Ishikawa (cell line): ENCODE measurements at regions not wholly inside any gene's neighbourhood (a gene's known extent, or its start where the extent isn't known, plus 50 kb on each side); places are given as distances from the start of the nearest gene placed in this dataset.

Source experiments
- CEBPB ChIP-seq: IDR thresholded peaks from 2 replicates; pipeline ENCODE4 v1.6.1; 2012
- CREB1 ChIP-seq: IDR thresholded peaks from 2 replicates; pipeline ENCODE4 v1.6.1; 2012; ENCODE audit warnings: low read depth
- EGR1 ChIP-seq: IDR thresholded peaks from 2 replicates; pipeline ENCODE4 v1.6.1; 2012
- EP300 ChIP-seq: IDR thresholded peaks from 2 replicates; pipeline ENCODE4 v1.6.1; 2012; ENCODE audit warnings: borderline replicate concordance
- FOXM1 ChIP-seq: IDR thresholded peaks from 2 replicates; pipeline ENCODE4 v1.6.1; 2012; ENCODE audit warnings: low read depth, borderline replicate concordance
- NFIC ChIP-seq: IDR thresholded peaks from 2 replicates; pipeline ENCODE4 v1.6.1; 2012
- RAD21 ChIP-seq: IDR thresholded peaks from 2 replicates; pipeline ENCODE4 v1.6.1; 2012; ENCODE audit warnings: low read depth
- TAF1 ChIP-seq: IDR thresholded peaks from 2 replicates; pipeline ENCODE4 v1.6.1; 2012; ENCODE audit warnings: low read depth, mild to moderate bottlenecking
- TCF12 ChIP-seq: IDR thresholded peaks from 2 replicates; pipeline ENCODE4 v1.6.1; 2012; ENCODE audit warnings: low read depth
- TEAD4 ChIP-seq: IDR thresholded peaks from 2 replicates; pipeline ENCODE4 v1.6.1; 2012
- YY1 ChIP-seq: IDR thresholded peaks from 2 replicates; pipeline ENCODE4 v1.6.1; 2012; ENCODE audit warnings: low read depth
- ZBTB7A ChIP-seq: IDR thresholded peaks from 2 replicates; pipeline ENCODE4 v1.6.1; 2012; ENCODE audit warnings: low read depth
- TF ChIP-seq, protein P1 (sequence below): IDR thresholded peaks from 2 replicates; pipeline ENCODE4 v1.6.1; 2012; ENCODE audit warnings: low read depth, mild to moderate bottlenecking
- TF ChIP-seq, protein P2 (sequence below): IDR thresholded peaks from 2 replicates; pipeline ENCODE4 v1.6.1; 2012
- TF ChIP-seq, protein P3 (sequence below): IDR thresholded peaks from 2 replicates; pipeline ENCODE4 v1.6.1; 2012

DNA sequence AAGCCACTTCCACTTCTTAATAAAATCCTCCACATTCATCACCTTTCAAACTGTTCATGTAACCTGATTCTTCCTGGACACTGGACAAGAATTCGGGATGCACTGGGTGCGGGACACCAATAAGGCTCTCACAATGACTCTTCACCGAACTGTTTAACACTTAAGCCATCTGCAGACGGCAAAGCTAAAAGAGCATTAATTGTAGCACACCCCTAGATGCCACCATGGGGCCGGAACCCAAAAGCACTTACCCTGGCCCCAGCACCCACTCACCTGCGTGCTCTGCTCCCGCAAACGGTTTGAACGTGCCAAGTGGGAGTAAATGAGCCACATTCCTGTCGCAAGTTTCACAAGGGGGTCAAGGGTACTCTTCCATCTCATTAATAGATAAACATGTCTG, 254.3 kb upstream of the PRR20A start:
- TF ChIP-seq NFIC (no peak), YY1 (no peak), FOXM1 (no peak), RAD21 (no peak), EP300 (no peak)

DNA sequence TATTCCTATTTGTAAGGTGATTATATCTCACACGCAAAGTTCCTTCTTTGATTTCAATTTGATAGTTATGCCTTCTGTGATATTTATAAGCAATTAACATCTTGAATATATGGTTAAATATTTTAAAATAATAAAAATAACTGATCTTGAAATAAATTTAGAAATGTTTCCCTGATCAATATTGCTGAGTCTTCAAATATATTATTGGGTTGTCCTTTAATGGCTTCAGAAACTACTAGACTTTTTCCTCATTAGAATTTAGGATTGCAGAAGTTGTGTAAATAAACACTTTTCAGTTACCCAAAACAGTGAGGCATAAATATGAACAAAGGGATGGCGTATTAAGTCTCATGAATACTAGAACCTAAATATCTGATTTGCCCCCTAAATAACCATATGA, 252.3 kb upstream of the PRR20A start:
- TF ChIP-seq EGR1 (no peak), TCF12 (no peak), YY1 (no peak), ZBTB7A (no peak), CEBPB (no peak), FOXM1 (no peak), EP300 (no peak), TEAD4 (no peak), NFIC (no peak), RAD21 (no peak), CREB1 (no peak), TAF1 (no peak)
- TF ChIP-seq, protein P1, sequence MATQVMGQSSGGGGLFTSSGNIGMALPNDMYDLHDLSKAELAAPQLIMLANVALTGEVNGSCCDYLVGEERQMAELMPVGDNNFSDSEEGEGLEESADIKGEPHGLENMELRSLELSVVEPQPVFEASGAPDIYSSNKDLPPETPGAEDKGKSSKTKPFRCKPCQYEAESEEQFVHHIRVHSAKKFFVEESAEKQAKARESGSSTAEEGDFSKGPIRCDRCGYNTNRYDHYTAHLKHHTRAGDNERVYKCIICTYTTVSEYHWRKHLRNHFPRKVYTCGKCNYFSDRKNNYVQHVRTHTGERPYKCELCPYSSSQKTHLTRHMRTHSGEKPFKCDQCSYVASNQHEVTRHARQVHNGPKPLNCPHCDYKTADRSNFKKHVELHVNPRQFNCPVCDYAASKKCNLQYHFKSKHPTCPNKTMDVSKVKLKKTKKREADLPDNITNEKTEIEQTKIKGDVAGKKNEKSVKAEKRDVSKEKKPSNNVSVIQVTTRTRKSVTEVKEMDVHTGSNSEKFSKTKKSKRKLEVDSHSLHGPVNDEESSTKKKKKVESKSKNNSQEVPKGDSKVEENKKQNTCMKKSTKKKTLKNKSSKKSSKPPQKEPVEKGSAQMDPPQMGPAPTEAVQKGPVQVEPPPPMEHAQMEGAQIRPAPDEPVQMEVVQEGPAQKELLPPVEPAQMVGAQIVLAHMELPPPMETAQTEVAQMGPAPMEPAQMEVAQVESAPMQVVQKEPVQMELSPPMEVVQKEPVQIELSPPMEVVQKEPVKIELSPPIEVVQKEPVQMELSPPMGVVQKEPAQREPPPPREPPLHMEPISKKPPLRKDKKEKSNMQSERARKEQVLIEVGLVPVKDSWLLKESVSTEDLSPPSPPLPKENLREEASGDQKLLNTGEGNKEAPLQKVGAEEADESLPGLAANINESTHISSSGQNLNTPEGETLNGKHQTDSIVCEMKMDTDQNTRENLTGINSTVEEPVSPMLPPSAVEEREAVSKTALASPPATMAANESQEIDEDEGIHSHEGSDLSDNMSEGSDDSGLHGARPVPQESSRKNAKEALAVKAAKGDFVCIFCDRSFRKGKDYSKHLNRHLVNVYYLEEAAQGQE = no peak
- TF ChIP-seq, protein P2, sequence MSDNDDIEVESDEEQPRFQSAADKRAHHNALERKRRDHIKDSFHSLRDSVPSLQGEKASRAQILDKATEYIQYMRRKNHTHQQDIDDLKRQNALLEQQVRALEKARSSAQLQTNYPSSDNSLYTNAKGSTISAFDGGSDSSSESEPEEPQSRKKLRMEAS = no peak
- TF ChIP-seq, protein P3, sequence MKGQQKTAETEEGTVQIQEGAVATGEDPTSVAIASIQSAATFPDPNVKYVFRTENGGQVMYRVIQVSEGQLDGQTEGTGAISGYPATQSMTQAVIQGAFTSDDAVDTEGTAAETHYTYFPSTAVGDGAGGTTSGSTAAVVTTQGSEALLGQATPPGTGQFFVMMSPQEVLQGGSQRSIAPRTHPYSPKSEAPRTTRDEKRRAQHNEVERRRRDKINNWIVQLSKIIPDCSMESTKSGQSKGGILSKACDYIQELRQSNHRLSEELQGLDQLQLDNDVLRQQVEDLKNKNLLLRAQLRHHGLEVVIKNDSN = no peak

DNA sequence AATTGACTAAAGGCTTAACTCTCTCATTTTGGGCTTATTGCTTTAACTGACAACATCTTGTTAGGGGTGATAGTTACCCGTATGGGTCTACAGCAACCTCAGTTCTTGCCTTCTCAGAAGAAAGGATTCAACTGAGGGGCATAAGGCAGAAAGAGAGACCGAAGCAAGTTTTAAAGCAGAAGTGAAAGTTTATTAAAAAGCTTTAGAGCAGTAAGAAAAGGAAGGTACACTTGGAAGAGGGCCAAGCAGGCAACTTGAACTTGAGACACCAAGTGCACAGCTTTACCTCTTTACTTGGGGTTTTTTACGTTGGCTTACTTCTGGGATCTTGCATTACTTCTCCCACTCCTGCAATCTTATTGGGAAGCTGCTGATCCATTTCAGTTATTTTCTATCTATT, 246.9 kb upstream of the PRR20A start:
- TF ChIP-seq, protein P1 = no peak
- TF ChIP-seq FOXM1 (no peak), TCF12 (no peak), YY1 (no peak), TAF1 (no peak), RAD21 (no peak), CREB1 (no peak), NFIC (no peak), EP300 (no peak), CEBPB (no peak), EGR1 (no peak), ZBTB7A (no peak), TEAD4 (no peak)
- TF ChIP-seq, protein P3 = no peak
- TF ChIP-seq, protein P2 = no peak

DNA sequence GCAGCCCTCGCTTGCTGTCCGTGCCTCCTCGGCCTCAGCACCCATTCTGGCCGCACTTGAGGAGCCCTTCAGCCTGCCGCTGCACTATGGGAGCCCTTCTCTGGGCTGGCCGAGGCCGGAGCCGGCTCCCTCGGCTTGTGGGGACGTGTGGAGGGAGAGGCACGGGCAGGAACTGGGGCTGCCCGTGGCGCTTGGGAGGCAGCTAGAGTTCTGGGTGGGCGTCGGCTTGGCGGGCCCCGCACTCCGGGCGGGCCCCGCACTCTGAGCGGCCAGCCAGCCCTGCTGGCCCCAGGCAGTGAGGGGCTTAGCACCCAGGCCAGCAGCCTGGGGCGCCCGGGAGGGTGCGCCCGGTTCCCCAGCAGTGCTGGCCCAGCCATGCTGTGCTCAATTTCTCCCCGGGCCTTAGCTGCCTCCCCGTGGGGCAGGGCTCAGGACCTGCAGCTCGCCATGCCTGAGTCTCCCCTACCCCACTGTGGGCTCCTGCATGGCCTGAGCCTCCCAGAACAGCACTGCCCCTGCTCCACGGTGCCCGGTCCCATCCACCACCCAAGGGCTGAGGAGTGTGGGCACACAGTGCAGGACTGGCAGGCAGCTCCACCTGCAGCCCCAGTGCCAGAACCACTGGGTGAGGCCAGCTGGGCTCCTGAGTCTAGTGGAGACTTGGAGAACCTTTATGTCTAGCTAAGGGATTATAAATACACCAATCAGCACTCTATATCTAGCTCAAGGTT, 240.0 kb upstream of the PRR20A start:
- TF ChIP-seq TCF12 = no peak
- TF ChIP-seq, protein P2 = no peak
- TF ChIP-seq, protein P3 = no peak
- TF ChIP-seq EGR1 = no peak
- TF ChIP-seq RAD21 = no peak
- TF ChIP-seq FOXM1 = no peak
- TF ChIP-seq, protein P1 = no peak
- no peak for TF ChIP-seq CEBPB
- TF ChIP-seq EP300 = no peak
- TF ChIP-seq TEAD4 = no peak
- no peak for TF ChIP-seq CREB1
- no peak for TF ChIP-seq ZBTB7A
- no peak for TF ChIP-seq YY1
- TF ChIP-seq TAF1 = no peak
- no peak for TF ChIP-seq NFIC
